ENCODE measurements at regions not wholly inside any gene's neighbourhood (a gene's known extent, or its start where the extent isn't known, plus 50 kb on each side); places are given as distances from the start of the nearest gene placed in this dataset.

GRCh38 chr7:124692425-124692824 lies 73.2 kb downstream of the GPR37 start:
- in situ Hi-C loops (cut with HindIII; ENCODE audit: low sequenced_read_pairs) = no loop called here

- in situ Hi-C loops (cut with HindIII; ENCODE audit: low sequenced_read_pairs) = no loop called here
Measured at GRCh38 chr7:124690840-124691239, 74.8 kb downstream of the GPR37 start.

- in situ Hi-C loops (cut with HindIII; ENCODE audit: low sequenced_read_pairs) = no loop called here
Measured at GRCh38 chr7:124689931-124690330, 75.7 kb downstream of the GPR37 start.

- in situ Hi-C loops (cut with HindIII; ENCODE audit: low sequenced_read_pairs) = no loop called here
Measured at GRCh38 chr7:124689523-124689922, 76.1 kb downstream of the GPR37 start.

- in situ Hi-C loops (cut with HindIII; ENCODE audit: low sequenced_read_pairs) = no loop called here
Measured at GRCh38 chr7:124688991-124689390, 76.6 kb downstream of the GPR37 start.

- in situ Hi-C loops (cut with HindIII; ENCODE audit: low sequenced_read_pairs) = no loop called here
Measured at GRCh38 chr7:124686543-124687171, 78.9 kb downstream of the GPR37 start.

- in situ Hi-C loops (cut with HindIII; ENCODE audit: low sequenced_read_pairs) = no loop called here
Measured at GRCh38 chr7:124681946-124682345, 83.6 kb downstream of the GPR37 start.

GRCh38 chr7:124680304-124680703 lies 85.3 kb downstream of the GPR37 start:
- in situ Hi-C loops (cut with HindIII; ENCODE audit: low sequenced_read_pairs) = no loop called here

GRCh38 chr7:124679586-124680225 lies 85.9 kb downstream of the GPR37 start:
- in situ Hi-C loops (cut with HindIII; ENCODE audit: low sequenced_read_pairs) = no loop called here

- in situ Hi-C loops (cut with HindIII; ENCODE audit: low sequenced_read_pairs) = no loop called here
Measured at GRCh38 chr7:124679146-124679545, 86.4 kb downstream of the GPR37 start.

GRCh38 chr7:124674451-124674850 lies 91.1 kb downstream of the GPR37 start:
- in situ Hi-C loops (cut with HindIII; ENCODE audit: low sequenced_read_pairs) = no loop called here

GRCh38 chr7:124672011-124672410 lies 93.6 kb downstream of the GPR37 start:
- in situ Hi-C loops (cut with HindIII; ENCODE audit: low sequenced_read_pairs) = no loop called here

GRCh38 chr7:124667312-124668153 lies 98.1 kb downstream of the GPR37 start:
- in situ Hi-C loops (cut with HindIII; ENCODE audit: low sequenced_read_pairs) = no loop called here

GRCh38 chr7:124662937-124663336 lies 102.7 kb downstream of the GPR37 start:
- in situ Hi-C loops (cut with HindIII; ENCODE audit: low sequenced_read_pairs) = no loop called here

GRCh38 chr7:124662372-124662771 lies 103.2 kb downstream of the GPR37 start:
- in situ Hi-C loops (cut with HindIII; ENCODE audit: low sequenced_read_pairs) = no loop called here

GRCh38 chr7:124655990-124656389 lies 109.6 kb downstream of the GPR37 start:
- in situ Hi-C loops (cut with HindIII; ENCODE audit: low sequenced_read_pairs) = no loop called here

GRCh38 chr7:124652237-124652636 lies 113.4 kb downstream of the GPR37 start:
- in situ Hi-C loops (cut with HindIII; ENCODE audit: low sequenced_read_pairs) = no loop called here

- in situ Hi-C loops (cut with HindIII; ENCODE audit: low sequenced_read_pairs) = no loop called here
Measured at GRCh38 chr7:124651136-124651535, 114.5 kb downstream of the GPR37 start.

GRCh38 chr7:124649397-124650014 lies 116.1 kb downstream of the GPR37 start:
- in situ Hi-C loops (cut with HindIII; ENCODE audit: low sequenced_read_pairs) = no loop called here

- in situ Hi-C loops (cut with HindIII; ENCODE audit: low sequenced_read_pairs) = no loop called here
Measured at GRCh38 chr7:124647630-124648306, 117.8 kb downstream of the GPR37 start.

GRCh38 chr7:124645704-124646103 lies 119.9 kb downstream of the GPR37 start:
- in situ Hi-C loops (cut with HindIII; ENCODE audit: low sequenced_read_pairs) = no loop called here
